HCT116 (cell line): ENCODE measurements at regions not wholly inside any gene's neighbourhood (a gene's known extent, or its start where the extent isn't known, plus 50 kb on each side); places are given as distances from the start of the nearest gene placed in this dataset.

Experiments
- CTCF ChIP-seq, 3 experiments: fragments of 200-600 bp in 1 of 3; sonication (generic) in 1 of 3; IDR thresholded peaks in 2 of 3; conservative IDR thresholded peaks in 1 of 3; 2 replicates each; pipeline ENCODE4 v1.5.1; 2012 to 2017; ENCODE audit warnings: low read depth in 2 of 3, low read length in 2 of 3, antibody characterized with exemption in 1 of 3, borderline replicate concordance in 1 of 3, control low read depth in 1 of 3, mild to moderate bottlenecking in 1 of 3, mixed read lengths in 1 of 3, mixed run types in 1 of 3, moderate library complexity in 1 of 3; ENCODE audit not compliant: insufficient read depth in 1 of 3
- EZH2 ChIP-seq: fragments of 200-600 bp; sonication (generic); IDR thresholded peaks from 2 replicates; pipeline ENCODE4 v1.6.1; 2017; ENCODE audit warnings: antibody characterized with exemption, mixed run types

- no peak for TF ChIP-seq CTCF (IDR thresholded peaks at IDR 0.05 in 2 of 3, conservative IDR thresholded peaks at IDR 0.05 in 1 of 3; ENCODE audit: borderline replicate concordance in 1 of 3, insufficient read depth in 1 of 3, low read depth in 2 of 3, low read length in 2 of 3)
- no peak for TF ChIP-seq EZH2
Observed at GRCh38 chr9:23596913-23597634, 229.0 kb downstream of the ELAVL2 start.
